ENCODE measurements at regions not wholly inside any gene's neighbourhood (a gene's known extent, or its start where the extent isn't known, plus 50 kb on each side); places are given as distances from the start of the nearest gene placed in this dataset.

DNA sequence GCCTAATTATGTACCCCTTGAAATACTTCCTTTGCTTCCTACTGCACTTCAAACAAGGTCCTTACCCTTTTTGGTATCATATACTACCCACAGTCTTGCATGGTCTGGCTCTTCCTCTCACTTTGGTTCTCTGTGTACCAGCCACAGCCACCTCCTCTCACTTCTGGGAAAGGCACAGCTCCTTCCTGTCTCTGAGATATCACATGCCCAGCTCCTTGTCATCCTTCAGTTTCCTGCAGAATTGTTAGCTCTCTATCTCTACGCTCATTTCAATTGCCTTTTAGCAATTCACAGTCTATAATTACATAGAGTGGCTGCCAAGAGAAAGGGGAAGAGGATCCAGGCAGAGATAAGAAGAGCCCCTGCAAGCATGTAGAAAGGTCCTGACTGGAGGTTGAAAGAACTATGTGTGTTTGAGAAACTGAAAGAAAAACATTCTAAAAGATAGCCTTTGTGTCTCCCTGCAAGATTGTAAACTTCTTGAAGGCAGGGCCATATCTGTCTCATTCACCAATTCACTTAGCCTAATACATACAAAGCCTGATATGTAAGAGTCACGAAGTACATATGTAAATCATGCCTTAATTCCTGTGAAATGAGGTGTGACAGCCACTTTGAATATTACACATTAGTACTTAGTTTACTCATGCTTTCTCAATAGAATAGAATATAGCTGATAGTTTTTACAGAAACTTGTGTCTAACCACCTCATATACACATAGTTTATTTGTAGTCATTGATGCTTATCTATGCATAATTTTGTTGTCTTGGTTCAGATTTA, 933.1 kb downstream of the DIAPH3 start:
- WGBS (ENCODE audit: extremely low coverage, insufficient read length, low lambda C conversion rate): no CpG with 5 or more reads among the region's 2 CpGs
- no peak overlapping the region for H2BK5ac ChIP-seq (ENCODE audit: insufficient read length, low read length)

More for the DNA sequence above, 933.1 kb downstream of the DIAPH3 start:
- H3K4me2 ChIP-seq (ENCODE audit: insufficient read depth, insufficient read length, low read length): no peak overlapping the region
- H3K27ac Mint-ChIP-seq: no peak overlapping the region
- no peak overlapping the region for H3T11ph ChIP-seq (ENCODE audit: low read length)
- no peak overlapping the region for H2BK12ac ChIP-seq (ENCODE audit: insufficient read length, low read depth, low read length)
- TF ChIP-seq, protein P1, sequence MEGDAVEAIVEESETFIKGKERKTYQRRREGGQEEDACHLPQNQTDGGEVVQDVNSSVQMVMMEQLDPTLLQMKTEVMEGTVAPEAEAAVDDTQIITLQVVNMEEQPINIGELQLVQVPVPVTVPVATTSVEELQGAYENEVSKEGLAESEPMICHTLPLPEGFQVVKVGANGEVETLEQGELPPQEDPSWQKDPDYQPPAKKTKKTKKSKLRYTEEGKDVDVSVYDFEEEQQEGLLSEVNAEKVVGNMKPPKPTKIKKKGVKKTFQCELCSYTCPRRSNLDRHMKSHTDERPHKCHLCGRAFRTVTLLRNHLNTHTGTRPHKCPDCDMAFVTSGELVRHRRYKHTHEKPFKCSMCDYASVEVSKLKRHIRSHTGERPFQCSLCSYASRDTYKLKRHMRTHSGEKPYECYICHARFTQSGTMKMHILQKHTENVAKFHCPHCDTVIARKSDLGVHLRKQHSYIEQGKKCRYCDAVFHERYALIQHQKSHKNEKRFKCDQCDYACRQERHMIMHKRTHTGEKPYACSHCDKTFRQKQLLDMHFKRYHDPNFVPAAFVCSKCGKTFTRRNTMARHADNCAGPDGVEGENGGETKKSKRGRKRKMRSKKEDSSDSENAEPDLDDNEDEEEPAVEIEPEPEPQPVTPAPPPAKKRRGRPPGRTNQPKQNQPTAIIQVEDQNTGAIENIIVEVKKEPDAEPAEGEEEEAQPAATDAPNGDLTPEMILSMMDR (conservative IDR thresholded peaks at IDR 0.05): no peak
- no peak overlapping the region for H4K5ac ChIP-seq (ENCODE audit: insufficient read length, low read depth, low read length)
- H3K9me3 Mint-ChIP-seq: no peaks in the 10 kb centered on the region
- no peaks in the 10 kb centered on the region; the same call in 1 of the 2 replicates for H3K4me1 ChIP-seq (ENCODE audit: insufficient read depth, low read length)
- no peaks in the 10 kb centered on the region for H3K23me2 ChIP-seq (ENCODE audit: insufficient read length, low read depth, low read length, poor library complexity, severe bottlenecking)
- H3K79me2 ChIP-seq (ENCODE audit: insufficient read depth, low read length): no peaks in the 10 kb centered on the region
- no peaks in the 10 kb centered on the region for H3K79me1 ChIP-seq (ENCODE audit: insufficient read depth, low read depth, low read length, poor library complexity, severe bottlenecking)
- no peaks in the 10 kb centered on the region for H3K9me3 ChIP-seq (ENCODE audit: control insufficient read depth, low read depth, low read length)
- no peak for DNase-seq
- peaks cover 3 to 5% of the 10 kb centered on the region in 2 experiments; a peak in 2 of 4 replicates for H3K4me1 Mint-ChIP-seq
- H3K4me3 Mint-ChIP-seq: no peak overlapping the region
- no peak overlapping the region for H3K14ac ChIP-seq (ENCODE audit: insufficient read depth, low read length)
- H3K27me3 Mint-ChIP-seq (ENCODE audit: low read depth): no peaks in the 10 kb centered on the region
- no peak overlapping the region for H2BK20ac ChIP-seq (ENCODE audit: low read depth, low read length, poor library complexity, severe bottlenecking)
- no peak overlapping the region for H3K56ac ChIP-seq (ENCODE audit: insufficient read length, low read depth, low read length)
- no peak overlapping the region for H4K8ac ChIP-seq (replicated peaks; ENCODE audit: insufficient read length, low read depth, low read length)
- no peak overlapping the region for H2BK120ac ChIP-seq (ENCODE audit: low read depth, low read length, poor library complexity, severe bottlenecking)
- no peak overlapping the region for H2AFZ ChIP-seq (ENCODE audit: low read length)
- H3K27me3 ChIP-seq (ENCODE audit: insufficient read depth, low read length): no peaks in the 10 kb centered on the region
- no peak overlapping the region for H3K27ac ChIP-seq (ENCODE audit: insufficient read length, low read depth, low read length)
- no peaks in the 10 kb centered on the region for H3K36me3 Mint-ChIP-seq (ENCODE audit: insufficient read depth in 1 of 3, low read depth in 3 of 3)
- no peak overlapping the region for H3K9ac ChIP-seq (ENCODE audit: extremely low read depth, insufficient read length, low read length)
- no peak overlapping the region for H3K18ac ChIP-seq (ENCODE audit: insufficient read length, low read depth, low read length)
- H4K20me1 ChIP-seq (ENCODE audit: control insufficient read depth, insufficient read depth, insufficient read length): no peaks in the 10 kb centered on the region
- H2BK15ac ChIP-seq (ENCODE audit: low read depth, low read length): no peak overlapping the region
- H3K23ac ChIP-seq (ENCODE audit: insufficient read length, low read depth, low read length): no peak overlapping the region
- no peak overlapping the region for H3K4ac ChIP-seq (ENCODE audit: low read depth, low read length)
- H4K91ac ChIP-seq (ENCODE audit: insufficient read length, low read depth, low read length): no peak overlapping the region
- no peak overlapping the region for H2AK5ac ChIP-seq (ENCODE audit: insufficient read length, low read length)
